Activated gamma-delta T cell treated with anti-CD3 and anti-CD28 coated beads, Interleukin-2, amount 50 U/mL, for 16 hours (primary cell): ENCODE measurements at regions not wholly inside any gene's neighbourhood (a gene's known extent, or its start where the extent isn't known, plus 50 kb on each side); places are given as distances from the start of the nearest gene placed in this dataset.

Source experiments
- DNase-seq: peaks from one replicate; pipeline ENCODE4 v3.0.0-alpha.2; 2020; ENCODE audit warnings: low read depth

GRCh38 chr6:148053209-148053608 lies 289.4 kb upstream of the SASH1 start:
- DNase-seq = no peak

GRCh38 chr6:148053796-148054195 lies 288.8 kb upstream of the SASH1 start:
- no peak for DNase-seq

GRCh38 chr6:148054219-148054618 lies 288.4 kb upstream of the SASH1 start:
- no peak for DNase-seq

GRCh38 chr6:148055419-148055818 lies 287.2 kb upstream of the SASH1 start:
- DNase-seq = no peak

- no peak for DNase-seq
These were observed 282.8 kb upstream of the SASH1 start for GRCh38 chr6:148059869-148060268.

GRCh38 chr6:148064406-148065134 lies 278.1 kb upstream of the SASH1 start:
- no peak for DNase-seq

- DNase-seq = no peak
These were observed 274.1 kb upstream of the SASH1 start for GRCh38 chr6:148068437-148069061.

GRCh38 chr6:148069256-148069655 lies 273.4 kb upstream of the SASH1 start:
- DNase-seq = no peak

GRCh38 chr6:148074291-148074690 lies 268.3 kb upstream of the SASH1 start:
- no peak for DNase-seq

- DNase-seq = no peak
These were observed 267.9 kb upstream of the SASH1 start for GRCh38 chr6:148074738-148075137.

- no peak for DNase-seq
These were observed 267.3 kb upstream of the SASH1 start for GRCh38 chr6:148075352-148075751.

- no peak for DNase-seq
These were observed 266.6 kb upstream of the SASH1 start for GRCh38 chr6:148076051-148076450.

- no peak for DNase-seq
These were observed 262.3 kb upstream of the SASH1 start for GRCh38 chr6:148080315-148080714.

GRCh38 chr6:148081076-148081475 lies 261.6 kb upstream of the SASH1 start:
- no peak for DNase-seq

GRCh38 chr6:148082044-148082443 lies 260.6 kb upstream of the SASH1 start:
- no peak for DNase-seq

GRCh38 chr6:148082696-148083095 lies 259.9 kb upstream of the SASH1 start:
- no peak for DNase-seq

GRCh38 chr6:148085631-148086331 lies 256.9 kb upstream of the SASH1 start:
- DNase-seq = no peak

GRCh38 chr6:148086386-148086785 lies 256.3 kb upstream of the SASH1 start:
- DNase-seq = no peak

- no peak for DNase-seq
These were observed 255.8 kb upstream of the SASH1 start for GRCh38 chr6:148086843-148087242.

- DNase-seq = no peak
These were observed 255.0 kb upstream of the SASH1 start for GRCh38 chr6:148087659-148088058.

GRCh38 chr6:148090326-148090725 lies 252.3 kb upstream of the SASH1 start:
- DNase-seq = no peak

- no peak for DNase-seq
These were observed 251.2 kb upstream of the SASH1 start for GRCh38 chr6:148091394-148091793.

GRCh38 chr6:148103436-148103835 lies 239.2 kb upstream of the SASH1 start:
- DNase-seq = no peak
